Peyer's patch (tissue), 4 donors: ENCODE measurements at regions not wholly inside any gene's neighbourhood (a gene's known extent, or its start where the extent isn't known, plus 50 kb on each side); places are given as distances from the start of the nearest gene placed in this dataset.

ENCODE experiments used
- CTCF ChIP-seq, 6 experiments: fragments of 450-650 bp in 4 of 6; fragments of 200-600 bp in 2 of 6; sonication (generic) in 1 of 6; IDR thresholded peaks; one replicate each; pipeline ENCODE4 v1.5.1; 2017 to 2019; ENCODE audit warnings: antibody characterized with exemption in 6 of 6, mild to moderate bottlenecking in 3 of 6, moderate library complexity in 1 of 6
- POLR2A ChIP-seq, 2 donors: fragments of 450-650 bp; IDR thresholded peaks; one replicate each; pipeline ENCODE4 v1.5.1; 2017; ENCODE audit warnings: antibody characterized with exemption in 2 of 2, mild to moderate bottlenecking in 2 of 2, moderate library complexity in 2 of 2

GRCh38 chr6:68233623-68234022 lies 401.5 kb upstream of the ADGRB3 start:
- TF ChIP-seq CTCF (IDR thresholded peaks at IDR 0.05): no peak
- no peak for TF ChIP-seq POLR2A (IDR thresholded peaks at IDR 0.05)
